ENCODE measurements at regions not wholly inside any gene's neighbourhood (a gene's known extent, or its start where the extent isn't known, plus 50 kb on each side); places are given as distances from the start of the nearest gene placed in this dataset.

GRCh38 chr6:144612811-144613210 is 327.7 kb downstream of the UTRN start:
- no peaks in the 10 kb centered on the region for H3K9me3 ChIP-seq
- H3K27me3 ChIP-seq = no peaks in the 10 kb centered on the region
- H3K4me3 ChIP-seq = no peak overlapping the region
- no peaks in the 10 kb centered on the region for H3K36me3 ChIP-seq
- no peak for TF ChIP-seq POLR2A (IDR thresholded peaks at IDR 0.05)
- no peak for TF ChIP-seq CTCF (IDR thresholded peaks at IDR 0.05)
- no peak for TF ChIP-seq POLR2AphosphoS5 (IDR thresholded peaks at IDR 0.05; ENCODE audit: insufficient read depth in 1 of 2, low read depth in 1 of 2)
- H3K4me1 ChIP-seq = no peaks in the 10 kb centered on the region
- no peak overlapping the region for H3K27ac ChIP-seq
- intact Hi-C loops (cut with DNase I) = no loop called here
- no peak for DNase-seq (ENCODE audit: extremely low spot score in 2 of 2)

GRCh38 chr6:144613859-144614258 is 328.7 kb downstream of the UTRN start:
- TF ChIP-seq CTCF (IDR thresholded peaks at IDR 0.05) (no peak), POLR2AphosphoS5 (IDR thresholded peaks at IDR 0.05; ENCODE audit: insufficient read depth in 1 of 2, low read depth in 1 of 2) (no peak), POLR2A (IDR thresholded peaks at IDR 0.05) (no peak)
- DNase-seq (ENCODE audit: extremely low spot score in 2 of 2) = no peak
- Histone ChIP-seq H3K4me1 (no peaks in the 10 kb centered on the region), H3K27ac (no peak overlapping the region), H3K4me3 (no peak overlapping the region), H3K27me3 (no peaks in the 10 kb centered on the region), H3K36me3 (no peaks in the 10 kb centered on the region), H3K9me3 (no peaks in the 10 kb centered on the region)
- intact Hi-C loops (cut with DNase I) = no loop called here

GRCh38 chr6:144615870-144616269 is 330.7 kb downstream of the UTRN start:
- H3K27ac ChIP-seq = no peak overlapping the region
- no peaks in the 10 kb centered on the region for H3K4me1 ChIP-seq
- TF ChIP-seq POLR2AphosphoS5 (IDR thresholded peaks at IDR 0.05; ENCODE audit: insufficient read depth in 1 of 2, low read depth in 1 of 2) (no peak), CTCF (IDR thresholded peaks at IDR 0.05) (no peak), POLR2A (IDR thresholded peaks at IDR 0.05) (no peak)
- intact Hi-C loops (cut with DNase I) = no loop called here
- H3K36me3 ChIP-seq = no peaks in the 10 kb centered on the region
- H3K27me3 ChIP-seq = no peaks in the 10 kb centered on the region
- H3K4me3 ChIP-seq = no peak overlapping the region
- DNase-seq (ENCODE audit: extremely low spot score in 2 of 2) = no peak
- H3K9me3 ChIP-seq = no peaks in the 10 kb centered on the region

GRCh38 chr6:144617191-144617590 is 332.1 kb downstream of the UTRN start:
- no peak for TF ChIP-seq POLR2AphosphoS5 (IDR thresholded peaks at IDR 0.05; ENCODE audit: insufficient read depth in 1 of 2, low read depth in 1 of 2)
- TF ChIP-seq POLR2A (IDR thresholded peaks at IDR 0.05) = no peak
- no peak for TF ChIP-seq CTCF (IDR thresholded peaks at IDR 0.05)
- no peak overlapping the region for H3K4me3 ChIP-seq
- H3K27ac ChIP-seq = no peak overlapping the region
- no peak for DNase-seq (ENCODE audit: extremely low spot score in 2 of 2)
- no peaks in the 10 kb centered on the region for H3K4me1 ChIP-seq
- no peaks in the 10 kb centered on the region for H3K9me3 ChIP-seq
- intact Hi-C loops (cut with DNase I) = no loop called here
- H3K27me3 ChIP-seq = no peaks in the 10 kb centered on the region
- no peaks in the 10 kb centered on the region for H3K36me3 ChIP-seq

GRCh38 chr6:144617708-144618107 is 332.6 kb downstream of the UTRN start:
- no peaks in the 10 kb centered on the region for H3K27me3 ChIP-seq
- no peak overlapping the region for H3K4me3 ChIP-seq
- intact Hi-C loops (cut with DNase I) = no loop called here
- no peaks in the 10 kb centered on the region for H3K36me3 ChIP-seq
- no peaks in the 10 kb centered on the region for H3K9me3 ChIP-seq
- DNase-seq (ENCODE audit: extremely low spot score in 2 of 2) = no peak
- no peaks in the 10 kb centered on the region for H3K4me1 ChIP-seq
- H3K27ac ChIP-seq = no peak overlapping the region
- no peak for TF ChIP-seq POLR2A (IDR thresholded peaks at IDR 0.05)
- TF ChIP-seq CTCF (IDR thresholded peaks at IDR 0.05) = no peak
- no peak for TF ChIP-seq POLR2AphosphoS5 (IDR thresholded peaks at IDR 0.05; ENCODE audit: insufficient read depth in 1 of 2, low read depth in 1 of 2)

All from vagina (tissue), 2 donors.